CD14-positive monocyte (primary cell): ENCODE measurements at regions not wholly inside any gene's neighbourhood (a gene's known extent, or its start where the extent isn't known, plus 50 kb on each side); places are given as distances from the start of the nearest gene placed in this dataset.

ENCODE experiments used
- DNase-seq, 3 donors: peaks; one replicate each; pipeline ENCODE4 v3.0.0-alpha.2; 2011 to 2022
- H2AFZ ChIP-seq: 2 replicates; pipeline ENCODE4 v1.6.0; 2012; ENCODE audit warnings: mild to moderate bottlenecking, low read depth, low read length, inconsistent platforms; ENCODE audit not compliant: insufficient read depth, poor library complexity, severe bottlenecking
- H3K27ac ChIP-seq, 2 donors: 1 replicate in 1 of 2; 2 replicates in 1 of 2; pipeline ENCODE4 v1.5.1; 2012 to 2013; ENCODE audit warnings: low read length in 2 of 2, control low read depth in 1 of 2, inconsistent platforms in 1 of 2, low read depth in 1 of 2, mild to moderate bottlenecking in 1 of 2
- H3K27me3 ChIP-seq, 2 donors: one replicate each; pipeline versions ENCODE4 v1.6.0 to v1.6.1; 2011 to 2013; ENCODE audit warnings: low read length in 2 of 2; ENCODE audit not compliant: control insufficient read depth in 2 of 2, insufficient read depth in 2 of 2
- H3K36me3 ChIP-seq, 2 donors: replicated peaks in 1 of 2; 1 replicate in 1 of 2; 2 replicates in 1 of 2; pipeline versions ENCODE4 v1.5.1 to v1.6.1; 2012 to 2013; ENCODE audit warnings: low read length in 2 of 2, control low read depth in 1 of 2, inconsistent platforms in 1 of 2, mild to moderate bottlenecking in 1 of 2; ENCODE audit not compliant: insufficient read depth in 2 of 2, control insufficient read depth in 1 of 2
- H3K4me1 ChIP-seq, 2 donors: 1 replicate in 1 of 2; 2 replicates in 1 of 2; pipeline versions ENCODE4 v1.5.1 to v1.6.1; 2012 to 2013; ENCODE audit warnings: low read length in 2 of 2, control low read depth in 1 of 2, inconsistent platforms in 1 of 2, mild to moderate bottlenecking in 1 of 2, moderate library complexity in 1 of 2; ENCODE audit not compliant: insufficient read depth in 2 of 2, control insufficient read depth in 1 of 2
- H3K4me2 ChIP-seq: replicated peaks from 2 replicates; pipeline ENCODE3; 2012; ENCODE audit warnings: low read length, moderate library complexity, mild to moderate bottlenecking; ENCODE audit not compliant: poor library complexity, severe bottlenecking; ENCODE audit errors: extremely low read depth
- H3K4me3 ChIP-seq, 3 experiments: fragments of 200-600 bp in 1 of 3; sonication (generic) in 1 of 3; replicated peaks in 1 of 3; 1 replicate in 2 of 3; 2 replicates in 1 of 3; pipeline ENCODE4 v1.5.1; 2011 to 2013; ENCODE audit warnings: low read length in 3 of 3, mild to moderate bottlenecking in 3 of 3, control low read depth in 2 of 3, low read depth in 2 of 3, inconsistent platforms in 1 of 3, moderate library complexity in 1 of 3
- H3K79me2 ChIP-seq: 2 replicates; pipeline ENCODE4 v1.6.0; 2012; ENCODE audit warnings: mild to moderate bottlenecking, control low read depth, inconsistent platforms, low read length, moderate library complexity; ENCODE audit not compliant: insufficient read depth
- H3K9ac ChIP-seq: 2 replicates; pipeline ENCODE4 v1.6.0; 2017; ENCODE audit warnings: low read length, mild to moderate bottlenecking; ENCODE audit not compliant: insufficient read depth, poor library complexity, severe bottlenecking
- H3K9me3 ChIP-seq, 2 donors: replicated peaks in 1 of 2; 1 replicate in 1 of 2; 2 replicates in 1 of 2; pipeline versions ENCODE4 v1.5.1 to v1.6.1; 2012 to 2013; ENCODE audit warnings: low read length in 2 of 2, control low read depth in 1 of 2; ENCODE audit not compliant: control insufficient read depth in 1 of 2, insufficient read depth in 1 of 2
- H4K20me1 ChIP-seq: 2 replicates; pipeline ENCODE4 v1.6.0; 2012; ENCODE audit warnings: mild to moderate bottlenecking, low read length, control low read depth, moderate library complexity; ENCODE audit not compliant: insufficient read depth
- H3K27ac Mint-ChIP-seq, 7 donors: one replicate each; pipeline ENCODE4 v1.8.0; 2020; ENCODE audit warnings: mild to moderate bottlenecking in 7 of 7, mixed read lengths in 7 of 7, moderate library complexity in 6 of 7, inconsistent platforms in 2 of 7
- H3K27me3 Mint-ChIP-seq, 3 donors: one replicate each; pipeline ENCODE4 v1.8.0; 2021 to 2022; ENCODE audit warnings: low read depth in 3 of 3, mild to moderate bottlenecking in 3 of 3, mixed read lengths in 3 of 3, moderate library complexity in 3 of 3, inconsistent platforms in 1 of 3
- H3K36me3 Mint-ChIP-seq, 2 donors: one replicate each; pipeline ENCODE4 v1.8.0; 2020; ENCODE audit warnings: mixed read lengths in 2 of 2, inconsistent platforms in 1 of 2, mild to moderate bottlenecking in 1 of 2
- H3K4me1 Mint-ChIP-seq: one replicate; pipeline ENCODE4 v1.8.0; 2020; ENCODE audit warnings: mild to moderate bottlenecking, mixed read lengths
- H3K4me3 Mint-ChIP-seq, 2 donors: one replicate each; pipeline ENCODE4 v1.8.0; 2020; ENCODE audit warnings: mild to moderate bottlenecking in 2 of 2, mixed read lengths in 2 of 2, moderate library complexity in 1 of 2
- H3K9me3 Mint-ChIP-seq, 7 donors: one replicate each; pipeline ENCODE4 v1.8.0; 2020 to 2022; ENCODE audit warnings: mixed read lengths in 7 of 7, mild to moderate bottlenecking in 6 of 7, moderate library complexity in 6 of 7, inconsistent platforms in 2 of 7
- CTCF ChIP-seq: fragments of 200-600 bp; IDR thresholded peaks from one replicate; pipeline ENCODE4 v1.8.0; 2022; ENCODE audit warnings: antibody characterized with exemption, mild to moderate bottlenecking
- WGBS: methylation state at CpG from one replicate; pipeline ENCODE4 v1.1.5; 2013; ENCODE audit warnings: missing lambda C conversion rate; ENCODE audit not compliant: insufficient coverage; 5-methylcytosine and 5-hydroxymethylcytosine counted together
- intact Hi-C, 2 donors: fragments of 100-400 bp; cut with micrococcal nuclease; formaldehyde crosslinking; loops; one replicate each; pipeline versions ENCODE4 v1.15.0 to v1.15.1; 2023

GRCh38 chr7:69095649-69096048 is 502.6 kb upstream of the AUTS2 start:
- H3K27ac ChIP-seq = no peak overlapping the region
- no peaks in the 10 kb centered on the region for H3K36me3 ChIP-seq
- WGBS = 80% methylated on average over 1 of the region's 4 CpGs
- no peak overlapping the region for H3K27ac Mint-ChIP-seq
- H3K4me2 ChIP-seq = no peak overlapping the region
- peaks cover 0 to 2% (median 0%) of the 10 kb centered on the region in 3 donors for H3K27me3 Mint-ChIP-seq
- H3K9me3 Mint-ChIP-seq = peaks cover 5 to 26% (median 11%) of the 10 kb centered on the region in 7 donors
- no peaks in the 10 kb centered on the region for H3K4me1 Mint-ChIP-seq
- no peak for DNase-seq
- no peaks in the 10 kb centered on the region for H4K20me1 ChIP-seq
- H3K4me3 ChIP-seq = no peak overlapping the region
- no peaks in the 10 kb centered on the region for H3K4me1 ChIP-seq
- H3K4me3 Mint-ChIP-seq = no peak overlapping the region
- H3K27me3 ChIP-seq = no peaks in the 10 kb centered on the region
- no peak overlapping the region for H3K9ac ChIP-seq
- intact Hi-C loops = no loop called here
- no peak overlapping the region for H2AFZ ChIP-seq
- no peak for TF ChIP-seq CTCF
- H3K79me2 ChIP-seq = no peaks in the 10 kb centered on the region
- peaks cover 17 to 26% of the 10 kb centered on the region in 2 donors for H3K9me3 ChIP-seq
- no peaks in the 10 kb centered on the region for H3K36me3 Mint-ChIP-seq

DNA sequence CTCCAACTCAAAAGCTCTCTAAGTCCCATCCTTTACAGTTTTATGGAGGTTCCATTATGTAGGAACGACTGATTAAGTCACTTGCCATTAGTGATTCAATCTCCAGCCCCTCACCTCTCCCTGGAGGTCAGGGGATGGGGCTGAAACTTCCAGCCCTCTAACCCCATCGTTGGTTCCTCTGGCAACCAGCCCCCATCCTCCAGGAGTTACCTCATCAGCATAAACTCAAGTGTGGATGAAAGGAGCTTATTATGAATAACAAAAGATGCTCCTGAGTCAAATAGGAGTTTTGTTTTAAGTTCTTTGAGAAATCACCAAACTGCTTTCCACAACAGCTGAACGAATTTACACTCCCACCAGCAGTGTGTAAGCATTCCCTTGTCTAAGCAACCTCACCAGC is 494.3 kb upstream of the AUTS2 start:
- no peak overlapping the region for H3K4me3 ChIP-seq
- DNase-seq = no peak
- intact Hi-C loops = no loop called here
- no peaks in the 10 kb centered on the region for H3K36me3 ChIP-seq
- Mint-ChIP-seq H3K36me3 (no peaks in the 10 kb centered on the region), H3K27me3 (peaks cover 0 to 3% (median 2%) of the 10 kb centered on the region in 3 donors), H3K4me3 (no peak overlapping the region), H3K4me1 (no peaks in the 10 kb centered on the region), H3K9me3 (peaks cover 3 to 34% (median 9%) of the 10 kb centered on the region in 7 donors), H3K27ac (no peak overlapping the region)
- H3K27me3 ChIP-seq = no peaks in the 10 kb centered on the region
- no peaks in the 10 kb centered on the region for H3K79me2 ChIP-seq
- no CpG with 5 or more reads among the region's 3 CpGs for WGBS
- no peak for TF ChIP-seq CTCF
- no peak overlapping the region for H3K9ac ChIP-seq
- H3K4me1 ChIP-seq = no peaks in the 10 kb centered on the region
- no peak overlapping the region for H3K4me2 ChIP-seq
- H2AFZ ChIP-seq = no peak overlapping the region
- H3K27ac ChIP-seq = no peak overlapping the region
- no peaks in the 10 kb centered on the region for H4K20me1 ChIP-seq
- peaks cover 4 to 15% of the 10 kb centered on the region in 2 donors for H3K9me3 ChIP-seq
